ENCODE measurements at regions not wholly inside any gene's neighbourhood (a gene's known extent, or its start where the extent isn't known, plus 50 kb on each side); places are given as distances from the start of the nearest gene placed in this dataset.

- H3K4me3 ChIP-seq (replicated peaks; ENCODE audit: insufficient read depth, low read length) = no peak overlapping the region
- no peak for DNase-seq (ENCODE audit: low read depth in 1 of 2, low spot score in 1 of 2)
- TF ChIP-seq CTCF (IDR thresholded peaks at IDR 0.05; ENCODE audit: insufficient read depth, low read length) = no peak
- no peak for TF ChIP-seq SPI1 (IDR thresholded peaks at IDR 0.05; ENCODE audit: borderline replicate concordance, low read depth)
- no peak for TF ChIP-seq REST (IDR thresholded peaks at IDR 0.05; ENCODE audit: insufficient replicate concordance, low read depth)
- no peak for TF ChIP-seq POLR2AphosphoS5 (IDR thresholded peaks at IDR 0.05; ENCODE audit: low read depth)
- TF ChIP-seq GABPA (IDR thresholded peaks at IDR 0.05; ENCODE audit: low read depth) = no peak
- no peaks in the 10 kb centered on the region for H3K27me3 ChIP-seq (ENCODE audit: insufficient read depth, poor library complexity, severe bottlenecking)
- no peak overlapping the region for H3K27ac ChIP-seq (replicated peaks)
Observed at GRCh38 chr2:85958731-85959130, 69.9 kb upstream of the ST3GAL5 start.

DNA sequence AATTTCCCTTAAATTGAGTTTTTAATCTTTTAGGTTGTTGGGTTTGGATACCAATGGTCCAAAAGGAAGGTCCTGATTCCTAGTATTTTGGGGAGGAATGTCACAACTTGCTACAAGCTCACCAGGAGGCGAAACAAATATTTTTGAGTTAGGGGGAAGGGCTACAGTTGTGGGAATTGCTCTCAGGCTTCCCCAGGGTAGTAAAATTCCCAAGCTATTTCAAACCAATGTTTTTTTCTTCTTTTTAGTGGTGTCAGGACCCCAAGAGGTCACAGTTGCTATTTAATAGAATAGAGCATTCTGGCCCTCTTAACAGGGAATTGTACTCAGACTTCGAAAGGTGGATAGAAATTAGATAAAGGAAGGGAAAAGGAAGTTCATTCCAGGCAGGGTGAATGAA lies 68.5 kb upstream of the ST3GAL5 start:
- no peak overlapping the region for H3K27ac ChIP-seq (replicated peaks)
- H3K4me3 ChIP-seq (replicated peaks; ENCODE audit: insufficient read depth, low read length) = no peak overlapping the region
- no peak for DNase-seq (ENCODE audit: low read depth in 1 of 2, low spot score in 1 of 2)
- no peaks in the 10 kb centered on the region for H3K27me3 ChIP-seq (ENCODE audit: insufficient read depth, poor library complexity, severe bottlenecking)
- TF ChIP-seq POLR2AphosphoS5 (IDR thresholded peaks at IDR 0.05; ENCODE audit: low read depth) = no peak
- no peak for TF ChIP-seq SPI1 (IDR thresholded peaks at IDR 0.05; ENCODE audit: borderline replicate concordance, low read depth)
- TF ChIP-seq GABPA (IDR thresholded peaks at IDR 0.05; ENCODE audit: low read depth) = no peak
- TF ChIP-seq REST (IDR thresholded peaks at IDR 0.05; ENCODE audit: insufficient replicate concordance, low read depth) = no peak
- TF ChIP-seq CTCF (IDR thresholded peaks at IDR 0.05; ENCODE audit: insufficient read depth, low read length) = no peak

DNA sequence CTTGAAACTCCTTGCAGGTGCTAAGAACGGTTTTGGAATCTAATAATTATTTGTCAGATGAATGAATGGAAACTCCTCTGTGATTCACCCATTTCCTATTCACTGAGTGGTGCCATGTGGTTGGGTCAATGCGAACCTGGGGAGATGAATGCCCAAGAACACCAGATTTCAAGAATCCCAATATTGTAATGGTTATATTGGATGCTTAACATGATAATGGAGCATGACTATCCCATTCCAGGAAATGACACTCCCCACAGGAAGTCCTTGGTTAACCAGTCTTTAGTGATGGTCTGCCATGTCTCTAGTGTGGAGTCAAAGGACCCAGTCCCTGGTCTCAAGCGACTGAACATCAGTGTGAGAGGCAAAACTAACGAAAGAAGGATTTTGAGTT lies 67.9 kb upstream of the ST3GAL5 start:
- H3K27me3 ChIP-seq (ENCODE audit: insufficient read depth, poor library complexity, severe bottlenecking) = no peaks in the 10 kb centered on the region
- H3K27ac ChIP-seq (replicated peaks) = no peak overlapping the region
- no peak for TF ChIP-seq CTCF (IDR thresholded peaks at IDR 0.05; ENCODE audit: insufficient read depth, low read length)
- no peak for DNase-seq (ENCODE audit: low read depth in 1 of 2, low spot score in 1 of 2)
- H3K4me3 ChIP-seq (replicated peaks; ENCODE audit: insufficient read depth, low read length) = no peak overlapping the region

DNA sequence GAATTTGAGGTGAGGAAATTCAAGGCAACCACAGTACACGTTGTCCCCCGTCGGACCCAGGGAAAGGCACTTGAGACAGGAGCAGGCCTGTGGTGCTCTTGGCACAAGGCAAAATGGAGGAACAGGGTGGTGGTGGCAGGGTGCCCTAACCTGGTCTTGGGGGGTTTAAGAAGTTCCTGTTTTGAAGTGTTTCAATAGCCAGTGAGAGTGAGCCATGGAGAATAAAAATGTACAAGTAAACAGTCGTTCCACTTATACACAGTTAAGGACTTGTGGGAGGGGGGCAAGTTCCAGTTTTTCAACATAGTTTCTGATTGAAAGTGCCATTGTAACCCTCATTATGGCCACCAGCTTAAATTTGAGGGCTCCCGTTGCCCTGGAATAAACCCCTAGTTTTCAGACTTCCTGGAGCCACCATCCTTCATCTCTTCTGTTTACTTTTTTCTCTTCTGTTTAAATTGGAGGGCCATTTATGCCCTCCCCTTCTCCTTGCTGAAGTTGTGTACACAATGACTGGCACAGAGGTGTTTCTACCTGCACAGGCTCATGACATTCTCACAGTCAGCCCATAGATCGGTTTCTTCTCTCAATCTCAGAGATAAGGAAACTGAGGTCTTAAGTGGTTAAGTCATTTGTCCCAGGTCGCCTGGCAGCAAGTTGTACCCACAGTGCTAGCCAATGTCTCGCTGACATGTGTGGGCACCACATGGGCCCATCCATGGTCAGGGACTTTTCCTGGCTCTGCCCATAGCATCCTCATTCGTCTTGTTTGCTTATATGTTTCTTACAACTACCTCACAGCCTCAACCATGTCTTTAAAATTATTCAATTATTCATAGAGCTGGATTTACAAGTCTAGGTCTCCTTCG lies 66.0 kb upstream of the ST3GAL5 start:
- TF ChIP-seq SPI1 (IDR thresholded peaks at IDR 0.05; ENCODE audit: borderline replicate concordance, low read depth) = no peak
- TF ChIP-seq POLR2AphosphoS5 (IDR thresholded peaks at IDR 0.05; ENCODE audit: low read depth) = no peak
- TF ChIP-seq REST (IDR thresholded peaks at IDR 0.05; ENCODE audit: insufficient replicate concordance, low read depth) = no peak
- TF ChIP-seq GABPA (IDR thresholded peaks at IDR 0.05; ENCODE audit: low read depth) = no peak
- no peak for TF ChIP-seq CTCF (IDR thresholded peaks at IDR 0.05; ENCODE audit: insufficient read depth, low read length)
- H3K4me3 ChIP-seq (replicated peaks; ENCODE audit: insufficient read depth, low read length) = no peak overlapping the region
- H3K27ac ChIP-seq (replicated peaks) = no peak overlapping the region
- peak in 1 of 2 experiments; percentile 25 for DNase-seq (ENCODE audit: low read depth in 1 of 2, low spot score in 1 of 2)
- no peaks in the 10 kb centered on the region for H3K27me3 ChIP-seq (ENCODE audit: insufficient read depth, poor library complexity, severe bottlenecking)
